H9 (cell line): ENCODE measurements at regions not wholly inside any gene's neighbourhood (a gene's known extent, or its start where the extent isn't known, plus 50 kb on each side); places are given as distances from the start of the nearest gene placed in this dataset.

Experiments
- DNase-seq: peaks from one replicate; pipeline ENCODE4 v3.0.0-alpha.2; 2017
- H2AFZ ChIP-seq: one replicate; pipeline ENCODE4 v1.6.1; 2013; ENCODE audit warnings: mild to moderate bottlenecking, low read length, control low read depth, moderate library complexity
- H2AK5ac ChIP-seq: 2 replicates; pipeline ENCODE4 v1.6.1; 2013; ENCODE audit warnings: low read length, control low read depth, mixed read lengths; ENCODE audit not compliant: insufficient read length
- H2BK120ac ChIP-seq: one replicate; pipeline ENCODE4 v1.6.1; 2013; ENCODE audit warnings: low read depth, mild to moderate bottlenecking, low read length, control low read depth, inconsistent platforms; ENCODE audit not compliant: poor library complexity, severe bottlenecking
- H2BK12ac ChIP-seq: 2 replicates; pipeline ENCODE4 v1.6.1; 2013; ENCODE audit warnings: low read length, control low read depth, mixed read lengths, low read depth; ENCODE audit not compliant: insufficient read length
- H2BK15ac ChIP-seq: 2 replicates; pipeline ENCODE4 v1.6.1; 2013; ENCODE audit warnings: low read depth, low read length, control low read depth
- H2BK20ac ChIP-seq: one replicate; pipeline ENCODE4 v1.6.1; 2013; ENCODE audit warnings: low read depth, mild to moderate bottlenecking, low read length, control low read depth, inconsistent platforms; ENCODE audit not compliant: poor library complexity, severe bottlenecking
- H2BK5ac ChIP-seq: 2 replicates; pipeline ENCODE4 v1.6.1; 2013; ENCODE audit warnings: low read length, control low read depth, mixed read lengths; ENCODE audit not compliant: insufficient read length
- H3K14ac ChIP-seq: 2 replicates; pipeline ENCODE4 v1.6.1; 2013; ENCODE audit warnings: low read length, control low read depth; ENCODE audit not compliant: insufficient read depth
- H3K18ac ChIP-seq: 2 replicates; pipeline ENCODE4 v1.6.1; 2013; ENCODE audit warnings: low read depth, mild to moderate bottlenecking, mixed read lengths, low read length, control low read depth; ENCODE audit not compliant: insufficient read length
- H3K23ac ChIP-seq: 2 replicates; pipeline ENCODE4 v1.6.1; 2013; ENCODE audit warnings: low read length, control low read depth, mixed read lengths, low read depth; ENCODE audit not compliant: insufficient read length
- H3K23me2 ChIP-seq: 2 replicates; pipeline ENCODE4 v1.6.1; 2013; ENCODE audit warnings: low read depth, mild to moderate bottlenecking, mixed read lengths, low read length, control low read depth; ENCODE audit not compliant: insufficient read length, poor library complexity, severe bottlenecking
- H3K27ac ChIP-seq: 2 replicates; pipeline ENCODE4 v1.5.1; 2013; ENCODE audit warnings: low read length, control low read depth, mixed read lengths, low read depth; ENCODE audit not compliant: insufficient read length
- H3K27me3 ChIP-seq: 2 replicates; pipeline ENCODE4 v1.6.1; 2013; ENCODE audit warnings: low read length, control low read depth, inconsistent platforms; ENCODE audit not compliant: insufficient read depth
- H3K4ac ChIP-seq: 2 replicates; pipeline ENCODE4 v1.6.1; 2013; ENCODE audit warnings: low read depth, mild to moderate bottlenecking, control low read depth, inconsistent platforms, low read length, moderate library complexity
- H3K4me1 ChIP-seq: 2 replicates; pipeline ENCODE4 v1.6.1; 2013; ENCODE audit warnings: low read length, control low read depth, inconsistent platforms; ENCODE audit not compliant: insufficient read depth
- H3K4me2 ChIP-seq: 2 replicates; pipeline ENCODE4 v1.6.1; 2013; ENCODE audit warnings: low read length, control low read depth, mixed read lengths; ENCODE audit not compliant: insufficient read length, insufficient read depth
- H3K56ac ChIP-seq: 2 replicates; pipeline ENCODE4 v1.6.1; 2013; ENCODE audit warnings: low read depth, mild to moderate bottlenecking, mixed read lengths, low read length, control low read depth; ENCODE audit not compliant: insufficient read length
- H3K79me1 ChIP-seq: 2 replicates; pipeline ENCODE4 v1.6.1; 2013; ENCODE audit warnings: low read depth, mild to moderate bottlenecking, moderate library complexity, low read length, control low read depth, inconsistent platforms; ENCODE audit not compliant: insufficient read depth, poor library complexity, severe bottlenecking
- H3K79me2 ChIP-seq: 2 replicates; pipeline ENCODE4 v1.6.1; 2013; ENCODE audit warnings: low read length, control low read depth, inconsistent platforms; ENCODE audit not compliant: insufficient read depth
- H3K9ac ChIP-seq: 2 replicates; pipeline ENCODE4 v1.6.1; 2013; ENCODE audit warnings: low read length, control low read depth, mixed read lengths; ENCODE audit not compliant: insufficient read length; ENCODE audit errors: extremely low read depth
- H3K9me3 ChIP-seq: one replicate; pipeline ENCODE4 v1.6.1; 2013; ENCODE audit warnings: low read depth, low read length, inconsistent platforms; ENCODE audit not compliant: control insufficient read depth
- H3T11ph ChIP-seq: one replicate; pipeline ENCODE4 v1.6.1; 2013; ENCODE audit warnings: mild to moderate bottlenecking, low read length, control low read depth, inconsistent platforms
- H4K20me1 ChIP-seq: one replicate; pipeline ENCODE4 v1.6.1; 2013; ENCODE audit not compliant: control insufficient read depth, insufficient read length, insufficient read depth
- H4K5ac ChIP-seq: 2 replicates; pipeline ENCODE4 v1.6.1; 2013; ENCODE audit warnings: low read depth, mild to moderate bottlenecking, mixed read lengths, low read length, control low read depth; ENCODE audit not compliant: insufficient read length
- H4K8ac ChIP-seq: replicated peaks from 2 replicates; pipeline ENCODE4 v1.6.1; 2013; ENCODE audit warnings: low read length, control low read depth, mixed read lengths, low read depth; ENCODE audit not compliant: insufficient read length
- H4K91ac ChIP-seq: 2 replicates; pipeline ENCODE4 v1.6.1; 2013; ENCODE audit warnings: low read depth, mild to moderate bottlenecking, moderate library complexity, mixed read lengths, low read length, control low read depth; ENCODE audit not compliant: insufficient read length
- H3K27ac Mint-ChIP-seq, 3 experiments: 2 replicates in 2 of 3; 3 replicates in 1 of 3; pipeline ENCODE4 v1.8.0; 2020 to 2021; ENCODE audit warnings: mixed read lengths in 3 of 3, mild to moderate bottlenecking in 1 of 3, moderate library complexity in 1 of 3
- H3K27me3 Mint-ChIP-seq: 2 replicates; pipeline ENCODE4 v1.8.0; 2021; ENCODE audit warnings: low read depth, mild to moderate bottlenecking, moderate library complexity, mixed read lengths
- H3K36me3 Mint-ChIP-seq, 3 experiments: 2 replicates in 2 of 3; 3 replicates in 1 of 3; pipeline ENCODE4 v1.8.0; 2020 to 2021; ENCODE audit warnings: low read depth in 3 of 3, mixed read lengths in 3 of 3; ENCODE audit not compliant: insufficient read depth in 1 of 3
- H3K4me1 Mint-ChIP-seq, 2 experiments: 2 replicates each; pipeline ENCODE4 v1.8.0; 2020; ENCODE audit warnings: mixed read lengths in 2 of 2
- H3K4me3 Mint-ChIP-seq, 2 experiments: 2 replicates in 1 of 2; 3 replicates in 1 of 2; pipeline ENCODE4 v1.8.0; 2020 to 2021; ENCODE audit warnings: mild to moderate bottlenecking in 2 of 2, mixed read lengths in 2 of 2, moderate library complexity in 1 of 2
- H3K9me3 Mint-ChIP-seq, 2 experiments: 2 replicates in 1 of 2; 3 replicates in 1 of 2; pipeline ENCODE4 v1.8.0; 2020; ENCODE audit warnings: mild to moderate bottlenecking in 2 of 2, mixed read lengths in 2 of 2, moderate library complexity in 1 of 2
- WGBS: extraction: QIAGEN DNeasy Blood & Tissue Kit; methylation state at CpG from one replicate; pipeline ENCODE4 v1.1.7; 2013; ENCODE audit warnings: missing lambda C conversion rate, low lambda C conversion rate, mixed read lengths; ENCODE audit not compliant: insufficient read length; ENCODE audit errors: extremely low coverage; 5-methylcytosine and 5-hydroxymethylcytosine counted together
- TF ChIP-seq, protein P1 (sequence below): fragments of 200-600 bp; sonication (generic); conservative IDR thresholded peaks from 3 replicates; pipeline ENCODE4 v1.8.0; 2021; ENCODE audit warnings: antibody characterized with exemption, mild to moderate bottlenecking

DNA sequence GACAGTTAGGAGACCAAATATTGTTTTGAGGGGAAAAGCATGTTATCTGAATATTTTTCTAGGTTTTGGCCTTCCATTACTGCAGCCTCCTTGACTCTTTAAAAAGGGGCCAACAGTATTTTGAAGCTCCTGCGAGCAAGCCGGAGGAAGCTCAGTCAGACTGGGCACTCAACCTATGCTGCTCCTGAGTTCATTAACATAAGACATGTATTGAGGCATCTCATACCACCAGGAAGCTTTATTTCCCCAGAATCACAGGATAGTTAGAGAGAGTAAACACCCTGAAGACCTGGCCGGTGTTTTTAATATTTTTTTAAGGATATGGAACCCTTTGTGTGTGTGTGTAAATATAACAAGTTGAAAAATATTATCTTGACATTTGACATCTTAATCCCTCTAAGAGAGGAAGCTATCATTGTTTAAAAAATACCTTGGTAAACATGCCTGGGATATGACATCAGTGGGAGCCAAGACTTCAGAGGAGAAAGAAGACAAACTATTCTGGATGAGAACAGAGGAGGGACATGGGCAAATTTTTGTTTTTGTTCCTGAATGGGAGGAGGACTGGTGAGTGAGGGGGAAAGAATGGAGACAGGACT lies 139.3 kb upstream of the SLIT3 start:
- Histone ChIP-seq H3K23ac (no peak overlapping the region), H2BK5ac (no peak overlapping the region), H2AFZ (no peak overlapping the region), H4K5ac (no peak overlapping the region), H3K4me1 (no peaks in the 10 kb centered on the region), H2BK20ac (no peak overlapping the region), H3K56ac (no peak overlapping the region), H3T11ph (no peak overlapping the region), H4K20me1 (no peaks in the 10 kb centered on the region), H2BK120ac (no peak overlapping the region), H3K27ac (no peak overlapping the region), H4K8ac (no peak overlapping the region), H3K18ac (no peak overlapping the region), H4K91ac (no peak overlapping the region), H3K23me2 (no peaks in the 10 kb centered on the region), H3K9ac (no peak overlapping the region), H3K79me1 (no peaks in the 10 kb centered on the region), H3K4me2 (no peak overlapping the region), H3K14ac (no peak overlapping the region), H2BK12ac (no peak overlapping the region), H3K4ac (no peak overlapping the region), H3K79me2 (no peaks in the 10 kb centered on the region), H3K9me3 (no peaks in the 10 kb centered on the region), H2BK15ac (no peak overlapping the region), H3K27me3 (no peaks in the 10 kb centered on the region), H2AK5ac (no peak overlapping the region)
- peaks cover 4% of the 10 kb centered on the region; the same call in 1 of the 2 replicates for H3K27me3 Mint-ChIP-seq
- H3K4me3 Mint-ChIP-seq = no peak overlapping the region
- no CpG with 5 or more reads among the region's 3 CpGs for WGBS
- H3K4me1 Mint-ChIP-seq = peaks cover 3 to 7% of the 10 kb centered on the region in 2 experiments; a peak in 3 of 4 replicates
- TF ChIP-seq, protein P1, sequence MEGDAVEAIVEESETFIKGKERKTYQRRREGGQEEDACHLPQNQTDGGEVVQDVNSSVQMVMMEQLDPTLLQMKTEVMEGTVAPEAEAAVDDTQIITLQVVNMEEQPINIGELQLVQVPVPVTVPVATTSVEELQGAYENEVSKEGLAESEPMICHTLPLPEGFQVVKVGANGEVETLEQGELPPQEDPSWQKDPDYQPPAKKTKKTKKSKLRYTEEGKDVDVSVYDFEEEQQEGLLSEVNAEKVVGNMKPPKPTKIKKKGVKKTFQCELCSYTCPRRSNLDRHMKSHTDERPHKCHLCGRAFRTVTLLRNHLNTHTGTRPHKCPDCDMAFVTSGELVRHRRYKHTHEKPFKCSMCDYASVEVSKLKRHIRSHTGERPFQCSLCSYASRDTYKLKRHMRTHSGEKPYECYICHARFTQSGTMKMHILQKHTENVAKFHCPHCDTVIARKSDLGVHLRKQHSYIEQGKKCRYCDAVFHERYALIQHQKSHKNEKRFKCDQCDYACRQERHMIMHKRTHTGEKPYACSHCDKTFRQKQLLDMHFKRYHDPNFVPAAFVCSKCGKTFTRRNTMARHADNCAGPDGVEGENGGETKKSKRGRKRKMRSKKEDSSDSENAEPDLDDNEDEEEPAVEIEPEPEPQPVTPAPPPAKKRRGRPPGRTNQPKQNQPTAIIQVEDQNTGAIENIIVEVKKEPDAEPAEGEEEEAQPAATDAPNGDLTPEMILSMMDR = no peak
- DNase-seq = no peak
- no peaks in the 10 kb centered on the region for H3K36me3 Mint-ChIP-seq
- no peaks in the 10 kb centered on the region for H3K9me3 Mint-ChIP-seq
- no peak overlapping the region for H3K27ac Mint-ChIP-seq
